ENCODE measurements at regions not wholly inside any gene's neighbourhood (a gene's known extent, or its start where the extent isn't known, plus 50 kb on each side); places are given as distances from the start of the nearest gene placed in this dataset.

GRCh38 chr20:59102841-59103299 lies 60.3 kb upstream of the PRELID3B start:
- FAIRE-seq (no peak), ATAC-seq (no peak), DNase-seq (ENCODE audit: low read depth, low spot score) (no peak)
- intact Hi-C loops (cut with micrococcal nuclease; ENCODE audit: unreplicated experiment) (no loop called here), in situ Hi-C loops (cut with MboI) (no loop called here)
- SMC1A ChIA-PET (ENCODE audit: uncharacterized antibody, unreplicated experiment) = no interaction called here
- Histone ChIP-seq H4K20me1 (ENCODE audit: control insufficient read depth, insufficient read depth) (no peaks in the 10 kb centered on the region), H3K27me3 (replicated peaks in 1 of 2; ENCODE audit: control insufficient read depth in 2 of 2, insufficient read depth in 2 of 2, low read length in 1 of 2) (peaks cover 1 to 2% of the 10 kb centered on the region in 2 experiments; a peak in 2 of 4 replicates), H3K4me2 (ENCODE audit: control insufficient read depth, insufficient read depth) (no peak overlapping the region), H3K4me3 (no peak overlapping the region), H2AFZ (ENCODE audit: control insufficient read depth, low read depth, low read length) (no peak overlapping the region), H3K36me3 (ENCODE audit: control insufficient read depth in 2 of 2, insufficient read depth in 2 of 2, low read length in 1 of 2) (no peaks in the 10 kb centered on the region), H3K9me3 (replicated peaks; ENCODE audit: control insufficient read depth, insufficient read depth, low read length) (no peaks in the 10 kb centered on the region), H3K9ac (ENCODE audit: control insufficient read depth, insufficient read depth, low read length) (no peak overlapping the region), H3K79me2 (ENCODE audit: control insufficient read depth, insufficient read depth, low read length) (no peaks in the 10 kb centered on the region), H3K27ac (ENCODE audit: control insufficient read depth, insufficient read depth) (no peak overlapping the region), H3K4me1 (ENCODE audit: control insufficient read depth, insufficient read depth, low read length) (no peaks in the 10 kb centered on the region)
- RAD21 ChIA-PET (ENCODE audit: unreplicated experiment) = no interaction called here
- TF ChIP-seq RBBP5 (conservative IDR thresholded peaks at IDR 0.05) = no peak
- no peak for TF ChIP-seq SMAD1 (IDR thresholded peaks at IDR 0.05; ENCODE audit: low read depth, partially characterized antibody)
- TF ChIP-seq KLF5 (IDR thresholded peaks at IDR 0.05; ENCODE audit: partially characterized antibody) = no peak
- no peak for TF ChIP-seq ZNF274 (IDR thresholded peaks at IDR 0.05; ENCODE audit: insufficient read depth, insufficient read length)
- no peak for TF ChIP-seq PRDM15 (CRISPR knock-in tag; IDR thresholded peaks at IDR 0.05)
- no peak for TF ChIP-seq POU2F2 (IDR thresholded peaks at IDR 0.05; ENCODE audit: borderline replicate concordance, low read depth, low read length)
- TF ChIP-seq ZNF24 (IDR thresholded peaks at IDR 0.05) = no peak
- TF ChIP-seq CHD1 (IDR thresholded peaks at IDR 0.05; ENCODE audit: low read depth, low read length) = no peak
- TF ChIP-seq SKIL (IDR thresholded peaks at IDR 0.05; ENCODE audit: low read depth, poor library complexity, severe bottlenecking) = no peak
- CTCF ChIA-PET = interaction anchor here (1.2 to 2.1 kb wide), 2 partner anchors 9 to 15 kb away, joined by 4 to 6 read pairs; no protein-coding TSS in a partner anchor
- WGBS (ENCODE audit: insufficient coverage, insufficient replicate concordance, low lambda C conversion rate, missing lambda C conversion rate) = 1% methylated on average over 4 of the region's 4 CpGs
- BruUV-seq (replicated peaks) = no TSS peak
- POLR2A ChIA-PET = no interaction called here

Data from GM12878 (cell line).